GM18505 (cell line): ENCODE measurements at regions not wholly inside any gene's neighbourhood (a gene's known extent, or its start where the extent isn't known, plus 50 kb on each side); places are given as distances from the start of the nearest gene placed in this dataset.
"Not testable (repeated sequence)": the region's sequence is repeated elsewhere in the genome, so short reads cannot be mapped to it uniquely, and the experiment has no call there.

Source experiments
- ATAC-seq: cut with Tn5 transposase; IDR thresholded peaks from one replicate; pipeline ENCODE4 v1.9.1; 2021; ENCODE audit not compliant: unreplicated experiment
- POLR2A ChIP-seq: IDR thresholded peaks from 4 replicates; pipeline ENCODE4 v1.6.1; 2011; ENCODE audit warnings: borderline replicate concordance; ENCODE audit not compliant: insufficient read depth, insufficient read length; ENCODE audit errors: extremely low read depth

GRCh38 chr1:238777551-238777950 is 608.8 kb upstream of the CHRM3 start:
- no peak for ATAC-seq
- no peak for TF ChIP-seq POLR2A

DNA sequence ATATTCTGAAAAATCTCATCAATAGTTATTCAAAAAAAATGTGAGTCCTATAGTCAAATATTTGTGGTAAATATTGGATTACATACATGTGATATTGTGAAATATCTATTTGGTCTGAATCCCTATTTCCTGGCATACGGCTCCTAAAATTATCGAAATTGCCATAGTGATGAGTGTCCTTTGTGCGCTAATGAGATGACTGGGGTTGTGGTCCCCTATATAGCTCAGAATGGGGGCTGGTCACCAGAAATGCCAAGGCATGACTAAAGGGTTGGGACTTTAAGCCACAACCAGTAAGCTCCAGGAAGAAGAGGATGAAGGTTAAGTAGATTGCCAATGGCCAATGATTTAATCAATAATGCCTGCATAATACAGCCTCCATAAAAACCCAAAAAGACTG is 610.2 kb upstream of the CHRM3 start:
- no peak for ATAC-seq
- no peak for TF ChIP-seq POLR2A

DNA sequence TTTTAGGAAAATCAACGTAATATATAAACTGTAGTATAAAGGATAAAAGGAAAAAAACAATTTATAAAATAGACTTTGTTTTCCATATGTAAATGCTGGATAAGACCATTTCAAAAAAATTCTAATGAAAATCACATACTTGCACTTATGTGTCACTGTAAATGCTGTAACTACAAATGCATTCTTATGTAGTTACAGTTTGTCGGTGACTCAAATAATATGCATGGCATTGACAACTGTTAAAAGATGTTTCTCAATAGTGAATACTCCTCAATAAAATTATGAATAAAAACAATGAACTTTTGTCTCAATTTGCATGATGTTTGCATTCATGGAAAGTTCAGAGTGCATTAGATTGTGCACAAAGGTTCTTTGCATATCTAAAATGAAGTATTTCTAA is 614.0 kb upstream of the CHRM3 start:
- TF ChIP-seq POLR2A, result no peak
- no peak for ATAC-seq

GRCh38 chr1:238767321-238767720 is 619.0 kb upstream of the CHRM3 start:
- ATAC-seq, result no peak
- TF ChIP-seq POLR2A, result no peak

GRCh38 chr1:238764779-238765178 is 621.6 kb upstream of the CHRM3 start:
- TF ChIP-seq POLR2A, result no peak
- ATAC-seq, result no peak

- TF ChIP-seq POLR2A, result no peak
- ATAC-seq, result no peak
These were observed 633.1 kb upstream of the CHRM3 start for GRCh38 chr1:238753252-238753651.

DNA sequence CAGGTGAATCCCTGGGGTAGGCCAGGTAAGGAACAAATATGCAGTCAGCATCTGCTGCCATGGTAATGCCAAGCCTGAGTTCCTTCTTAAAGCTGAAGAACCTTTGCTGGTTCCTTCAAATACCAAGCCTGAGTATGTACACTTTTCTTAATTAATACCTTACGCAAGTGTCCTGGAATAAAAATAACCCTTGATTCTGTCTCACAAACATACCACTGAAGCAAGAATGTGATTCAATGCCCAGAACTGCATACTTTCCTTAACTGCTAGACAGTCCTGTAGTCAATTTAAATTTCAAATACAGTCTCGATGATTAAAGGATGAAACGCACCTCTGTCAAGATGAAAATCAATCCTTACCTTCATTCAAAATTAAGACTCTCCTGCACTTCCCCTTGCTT is 634.0 kb upstream of the CHRM3 start:
- no peak for TF ChIP-seq POLR2A
- no peak for ATAC-seq

DNA sequence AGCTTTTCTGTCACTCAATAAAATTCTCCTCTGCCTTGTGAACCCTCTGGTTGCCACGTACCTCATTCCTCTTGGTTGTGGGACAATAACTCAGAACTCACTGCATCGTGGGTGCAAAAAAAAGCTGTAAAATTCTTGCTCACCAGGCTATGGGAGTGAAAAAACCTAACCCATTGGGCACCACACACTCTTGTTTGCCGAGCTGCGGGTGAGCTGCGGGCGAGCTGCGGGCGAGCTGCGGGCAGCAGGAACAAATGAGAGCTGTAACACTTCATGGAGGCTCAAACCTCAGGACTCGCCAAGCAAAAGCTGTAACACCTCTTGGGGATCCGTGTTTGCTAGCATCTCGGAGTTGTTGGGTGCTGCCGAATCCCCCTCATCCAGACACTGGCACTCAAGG is 641.3 kb upstream of the CHRM3 start:
- ATAC-seq, result no peak
- no peak for TF ChIP-seq POLR2A

DNA sequence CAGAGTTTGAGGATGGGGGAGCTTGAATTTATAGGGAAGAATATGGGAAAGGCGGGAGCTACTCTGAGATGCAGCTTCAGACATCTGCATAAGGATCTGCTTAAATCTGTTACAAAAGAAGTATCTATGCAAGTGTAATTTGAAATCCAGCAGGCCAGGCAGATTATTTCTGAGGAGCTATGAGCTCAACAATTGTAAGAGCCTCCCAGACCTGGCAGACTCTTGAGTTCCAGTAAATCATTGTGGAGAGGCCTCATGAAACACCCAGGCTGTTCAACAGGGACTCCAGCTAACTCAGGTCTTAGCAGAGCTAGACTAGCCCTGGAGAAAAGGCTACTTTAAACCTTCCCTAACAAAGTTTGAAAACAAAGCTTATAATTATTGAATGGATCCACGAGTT is 647.5 kb upstream of the CHRM3 start:
- TF ChIP-seq POLR2A, result no peak
- ATAC-seq, result no peak

DNA sequence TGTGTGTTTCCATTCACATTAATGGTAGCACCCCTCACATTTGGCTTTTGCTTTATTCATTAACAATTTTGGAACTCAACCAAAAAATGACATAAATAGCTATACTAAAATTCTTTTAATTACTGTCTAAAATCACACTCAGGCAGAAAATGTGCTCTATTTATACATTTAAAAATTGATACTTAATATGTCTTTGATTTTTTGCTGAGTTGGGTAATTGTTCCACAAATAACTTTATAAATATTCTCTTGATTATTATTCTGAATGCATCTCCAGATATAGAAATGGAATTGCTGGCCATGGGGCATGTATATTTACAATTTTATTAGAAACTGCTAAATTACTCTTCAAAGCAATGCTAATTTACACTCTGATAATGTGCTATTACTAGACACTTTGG is 658.7 kb upstream of the CHRM3 start:
- ATAC-seq, result no peak
- no peak for TF ChIP-seq POLR2A

- ATAC-seq, result no peak
- TF ChIP-seq POLR2A, result no peak
These were observed 663.6 kb upstream of the CHRM3 start for GRCh38 chr1:238722812-238723211.

- no peak for TF ChIP-seq POLR2A
- no peak for ATAC-seq
These were observed 675.7 kb upstream of the CHRM3 start for GRCh38 chr1:238710697-238711096.

DNA sequence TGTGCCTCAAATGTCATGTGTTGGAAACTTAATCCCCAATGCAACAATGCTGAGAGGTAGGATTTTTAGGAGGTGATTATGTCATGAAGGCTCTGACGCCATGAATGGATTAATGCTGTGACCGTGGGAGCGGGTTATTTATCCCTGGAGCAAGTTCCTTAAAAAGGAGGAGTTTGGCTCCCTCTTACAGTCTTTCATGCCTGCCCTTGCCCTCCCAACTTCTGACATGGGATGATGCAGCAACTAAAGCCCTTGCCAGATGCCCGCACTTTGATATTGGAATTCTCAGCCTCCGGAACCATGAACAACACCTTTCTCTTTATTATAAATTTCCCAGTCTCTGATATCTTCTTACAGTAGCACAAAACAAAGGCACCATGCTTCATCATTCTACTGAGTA is 685.3 kb upstream of the CHRM3 start:
- ATAC-seq, result no peak
- TF ChIP-seq POLR2A, result no peak

DNA sequence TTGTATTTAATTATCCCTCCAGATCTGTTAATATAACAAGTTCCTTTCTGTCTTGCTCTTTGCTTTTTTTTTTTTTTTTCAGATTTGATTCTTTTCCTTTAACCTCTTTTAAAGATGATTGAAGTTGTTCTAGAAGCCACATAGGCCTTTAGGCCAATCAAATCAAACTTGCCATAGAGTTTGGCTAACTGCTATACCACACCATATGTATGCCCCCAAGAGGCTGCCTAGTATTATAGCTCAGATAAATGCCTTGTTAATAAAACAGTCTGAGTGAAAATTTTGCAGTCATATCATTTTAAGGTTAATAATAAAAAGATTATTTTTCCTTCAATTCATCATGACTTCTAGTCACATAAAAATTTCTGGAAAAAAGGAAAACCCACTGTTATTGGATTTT is 696.0 kb upstream of the CHRM3 start:
- no peak for ATAC-seq
- TF ChIP-seq POLR2A, result no peak

DNA sequence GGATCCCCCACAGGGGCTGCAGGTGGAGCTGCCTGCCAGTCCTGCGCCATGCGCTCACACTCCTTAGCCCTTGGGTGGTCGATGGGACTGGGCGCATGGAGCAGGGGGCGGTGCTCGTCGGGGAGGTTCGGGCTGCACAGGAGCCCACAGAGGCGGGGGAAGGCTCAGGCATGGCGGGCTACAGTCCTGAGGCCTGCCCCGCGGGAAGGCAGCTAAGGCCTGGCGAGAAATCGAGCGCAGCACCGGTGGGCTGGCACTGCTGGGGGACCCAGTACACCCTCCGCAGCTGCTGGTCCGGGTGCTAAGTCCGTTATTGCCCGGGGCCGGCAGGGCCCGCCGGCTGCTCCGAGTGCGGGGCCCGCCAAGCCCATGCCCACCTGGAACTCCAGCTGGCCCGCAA is 701.8 kb upstream of the CHRM3 start:
- ATAC-seq, result not testable (repeated sequence)
